ENCODE measurements at regions not wholly inside any gene's neighbourhood (a gene's known extent, or its start where the extent isn't known, plus 50 kb on each side); places are given as distances from the start of the nearest gene placed in this dataset.

DNA sequence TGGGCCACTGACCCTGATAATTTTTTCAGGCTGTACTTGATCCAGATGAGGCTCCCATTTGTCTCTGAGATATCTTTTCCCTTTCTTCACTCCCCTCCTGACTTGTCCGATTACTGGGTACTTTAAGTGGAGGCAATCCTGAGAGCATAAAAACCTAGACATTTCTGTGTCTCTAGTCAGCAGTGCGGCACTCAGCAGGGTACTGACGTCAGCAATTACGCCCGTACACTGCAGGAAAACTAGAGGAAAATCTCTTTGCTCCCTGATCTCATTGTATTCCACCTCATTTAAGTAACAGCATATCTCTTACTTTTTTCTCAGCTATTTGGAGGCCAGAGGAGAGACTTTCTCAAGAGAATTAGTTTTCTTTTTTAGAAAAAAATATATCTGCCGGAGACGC is 315.5 kb upstream of the OR4E1 start:
- TF ChIP-seq, protein P1, sequence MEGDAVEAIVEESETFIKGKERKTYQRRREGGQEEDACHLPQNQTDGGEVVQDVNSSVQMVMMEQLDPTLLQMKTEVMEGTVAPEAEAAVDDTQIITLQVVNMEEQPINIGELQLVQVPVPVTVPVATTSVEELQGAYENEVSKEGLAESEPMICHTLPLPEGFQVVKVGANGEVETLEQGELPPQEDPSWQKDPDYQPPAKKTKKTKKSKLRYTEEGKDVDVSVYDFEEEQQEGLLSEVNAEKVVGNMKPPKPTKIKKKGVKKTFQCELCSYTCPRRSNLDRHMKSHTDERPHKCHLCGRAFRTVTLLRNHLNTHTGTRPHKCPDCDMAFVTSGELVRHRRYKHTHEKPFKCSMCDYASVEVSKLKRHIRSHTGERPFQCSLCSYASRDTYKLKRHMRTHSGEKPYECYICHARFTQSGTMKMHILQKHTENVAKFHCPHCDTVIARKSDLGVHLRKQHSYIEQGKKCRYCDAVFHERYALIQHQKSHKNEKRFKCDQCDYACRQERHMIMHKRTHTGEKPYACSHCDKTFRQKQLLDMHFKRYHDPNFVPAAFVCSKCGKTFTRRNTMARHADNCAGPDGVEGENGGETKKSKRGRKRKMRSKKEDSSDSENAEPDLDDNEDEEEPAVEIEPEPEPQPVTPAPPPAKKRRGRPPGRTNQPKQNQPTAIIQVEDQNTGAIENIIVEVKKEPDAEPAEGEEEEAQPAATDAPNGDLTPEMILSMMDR (IDR thresholded peaks at IDR 0.05): no peak
- no peak for TF ChIP-seq POLR2A (IDR thresholded peaks at IDR 0.05)
- no peak for TF ChIP-seq POLR2AphosphoS5 (IDR thresholded peaks at IDR 0.05)
